NT2/D1 (cell line): ENCODE measurements at regions not wholly inside any gene's neighbourhood (a gene's known extent, or its start where the extent isn't known, plus 50 kb on each side); places are given as distances from the start of the nearest gene placed in this dataset.

Source experiments
- DNase-seq: peaks from one replicate; pipeline ENCODE4 v3.0.0-alpha.2; 2011; ENCODE audit warnings: low read depth, low spot score
- H3K27me3 ChIP-seq: 2 replicates; pipeline ENCODE4 v1.6.0; 2011; ENCODE audit warnings: mild to moderate bottlenecking; ENCODE audit not compliant: insufficient read length, insufficient read depth
- H3K36me3 ChIP-seq: 2 replicates; pipeline ENCODE4 v1.6.1; 2011; ENCODE audit warnings: mild to moderate bottlenecking, low read length, mixed read lengths; ENCODE audit not compliant: insufficient read depth, insufficient read length
- H3K4me1 ChIP-seq: 2 replicates; pipeline ENCODE4 v1.5.1; 2011; ENCODE audit not compliant: insufficient read depth, insufficient read length
- H3K4me3 ChIP-seq: 2 replicates; pipeline ENCODE4 v1.5.1; 2011; ENCODE audit warnings: low read depth; ENCODE audit not compliant: insufficient read length
- H3K9ac ChIP-seq: 2 replicates; pipeline ENCODE4 v1.6.0; 2011; ENCODE audit warnings: low read depth; ENCODE audit not compliant: insufficient read length
- H3K9me3 ChIP-seq: 2 replicates; pipeline ENCODE4 v1.5.1; 2011; ENCODE audit warnings: mild to moderate bottlenecking, low read length; ENCODE audit not compliant: insufficient read depth
- SUZ12 ChIP-seq: IDR thresholded peaks from 2 replicates; pipeline ENCODE4 v1.6.1; 2011; ENCODE audit not compliant: insufficient read length, insufficient read depth; ENCODE audit errors: extremely low read depth
- YY1 ChIP-seq: IDR thresholded peaks from 2 replicates; pipeline ENCODE4 v1.6.1; 2011; ENCODE audit not compliant: insufficient read length, insufficient read depth
- ZNF274 ChIP-seq: IDR thresholded peaks from 2 replicates; pipeline ENCODE4 v1.6.1; 2011; ENCODE audit warnings: mild to moderate bottlenecking, low read depth, low read length

GRCh38 chr1:68963353-68963752 lies 466.5 kb upstream of the DEPDC1 start:
- Histone ChIP-seq H3K9ac (no peak overlapping the region), H3K36me3 (no peaks in the 10 kb centered on the region), H3K4me3 (no peak overlapping the region), H3K27me3 (no peaks in the 10 kb centered on the region), H3K4me1 (no peaks in the 10 kb centered on the region), H3K9me3 (no peaks in the 10 kb centered on the region)
- TF ChIP-seq YY1, result no peak
- TF ChIP-seq SUZ12, result no peak
- TF ChIP-seq ZNF274, result no peak
- no peak for DNase-seq

GRCh38 chr1:68969441-68969840 lies 472.6 kb upstream of the DEPDC1 start:
- Histone ChIP-seq H3K4me3 (no peak overlapping the region), H3K27me3 (no peaks in the 10 kb centered on the region), H3K36me3 (no peaks in the 10 kb centered on the region), H3K9me3 (no peaks in the 10 kb centered on the region), H3K4me1 (no peaks in the 10 kb centered on the region), H3K9ac (no peak overlapping the region)
- no peak for TF ChIP-seq YY1
- TF ChIP-seq ZNF274, result no peak
- TF ChIP-seq SUZ12, result no peak
- no peak for DNase-seq

- H3K4me3 ChIP-seq, result no peak overlapping the region
Measured at GRCh38 chr1:68970571-68970970, 473.7 kb upstream of the DEPDC1 start.

GRCh38 chr1:68973459-68974244 lies 476.8 kb upstream of the DEPDC1 start:
- TF ChIP-seq YY1 (no peak), ZNF274 (no peak), SUZ12 (no peak)
- DNase-seq, result no peak
- Histone ChIP-seq H3K36me3 (no peaks in the 10 kb centered on the region), H3K9ac (no peak overlapping the region), H3K27me3 (no peaks in the 10 kb centered on the region), H3K4me1 (no peaks in the 10 kb centered on the region), H3K9me3 (no peaks in the 10 kb centered on the region), H3K4me3 (no peak overlapping the region)

More at GRCh38 chr1:68970571-68970970, 473.7 kb upstream of the DEPDC1 start:
- Histone ChIP-seq H3K9ac (no peak overlapping the region), H3K9me3 (no peaks in the 10 kb centered on the region), H3K27me3 (no peaks in the 10 kb centered on the region), H3K36me3 (no peaks in the 10 kb centered on the region), H3K4me1 (no peaks in the 10 kb centered on the region)
- TF ChIP-seq YY1, result no peak
- no peak for TF ChIP-seq ZNF274
- TF ChIP-seq SUZ12, result no peak
- no peak for DNase-seq

- Histone ChIP-seq H3K9me3 (no peaks in the 10 kb centered on the region), H3K9ac (no peak overlapping the region), H3K27me3 (no peaks in the 10 kb centered on the region), H3K36me3 (no peaks in the 10 kb centered on the region), H3K4me1 (no peaks in the 10 kb centered on the region), H3K4me3 (no peak overlapping the region)
- TF ChIP-seq YY1 (no peak), SUZ12 (no peak), ZNF274 (no peak)
- no peak for DNase-seq
Measured at GRCh38 chr1:68974447-68974846, 477.6 kb upstream of the DEPDC1 start.

GRCh38 chr1:68975212-68975933 lies 478.5 kb upstream of the DEPDC1 start:
- Histone ChIP-seq H3K27me3 (no peaks in the 10 kb centered on the region), H3K4me1 (no peaks in the 10 kb centered on the region), H3K4me3 (no peak overlapping the region), H3K9me3 (no peaks in the 10 kb centered on the region), H3K9ac (no peak overlapping the region), H3K36me3 (no peaks in the 10 kb centered on the region)
- TF ChIP-seq SUZ12, result no peak
- DNase-seq, result peak; percentile 65

- Histone ChIP-seq H3K27me3 (no peaks in the 10 kb centered on the region), H3K9ac (no peak overlapping the region), H3K9me3 (no peaks in the 10 kb centered on the region), H3K36me3 (no peaks in the 10 kb centered on the region), H3K4me3 (no peak overlapping the region), H3K4me1 (no peaks in the 10 kb centered on the region)
- TF ChIP-seq SUZ12 (no peak), ZNF274 (no peak), YY1 (no peak)
- peak; percentile 64 for DNase-seq
Measured at GRCh38 chr1:68976916-68977610, 480.2 kb upstream of the DEPDC1 start.
